IPS-18c (cell line): ENCODE measurements at regions not wholly inside any gene's neighbourhood (a gene's known extent, or its start where the extent isn't known, plus 50 kb on each side); places are given as distances from the start of the nearest gene placed in this dataset.

Experiments
- H3K4me3 ChIP-seq: 2 replicates; pipeline ENCODE4 v1.7.0; 2013; ENCODE audit warnings: low read depth, mild to moderate bottlenecking, low read length, moderate library complexity; ENCODE audit not compliant: insufficient read depth
- H3K9me3 ChIP-seq: one replicate; pipeline ENCODE4 v1.6.1; 2013; ENCODE audit warnings: mild to moderate bottlenecking, low read length, moderate library complexity; ENCODE audit not compliant: control insufficient read depth, insufficient read depth

DNA sequence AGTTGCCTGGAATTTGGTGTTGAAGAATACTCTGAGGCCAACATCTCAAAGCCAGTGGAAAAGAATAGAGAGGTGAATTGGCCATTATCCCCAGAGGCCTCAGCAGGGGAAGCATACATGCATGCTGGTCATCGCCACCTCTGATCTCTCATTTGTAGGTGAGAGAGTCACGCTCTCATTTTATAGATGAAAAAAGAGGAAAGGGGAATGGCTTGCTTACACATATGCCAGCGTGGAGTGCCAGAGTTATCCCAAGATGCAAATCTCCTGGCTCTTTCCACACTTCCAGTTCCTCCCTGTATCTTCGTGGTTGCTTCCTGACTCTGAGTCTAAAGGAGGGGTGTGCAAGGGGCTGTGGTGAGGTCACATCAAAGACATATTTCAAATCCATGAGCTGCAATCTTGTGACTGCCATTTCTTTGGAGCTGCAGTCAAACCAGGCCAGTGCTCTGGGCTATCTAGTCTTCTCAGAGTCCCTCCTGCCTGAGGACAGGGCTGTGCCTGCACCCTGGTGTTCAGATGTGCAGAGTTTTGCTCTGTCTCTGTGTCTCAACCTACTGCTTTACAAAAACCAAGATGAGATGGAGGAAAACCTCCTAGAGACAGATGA is 324.7 kb downstream of the MYCN start:
- Histone ChIP-seq H3K9me3 (no peaks in the 10 kb centered on the region), H3K4me3 (no peak overlapping the region)

GRCh38 chr2:16264491-16264890 is 324.1 kb downstream of the MYCN start:
- H3K9me3 ChIP-seq = no peaks in the 10 kb centered on the region
- no peak overlapping the region for H3K4me3 ChIP-seq

DNA sequence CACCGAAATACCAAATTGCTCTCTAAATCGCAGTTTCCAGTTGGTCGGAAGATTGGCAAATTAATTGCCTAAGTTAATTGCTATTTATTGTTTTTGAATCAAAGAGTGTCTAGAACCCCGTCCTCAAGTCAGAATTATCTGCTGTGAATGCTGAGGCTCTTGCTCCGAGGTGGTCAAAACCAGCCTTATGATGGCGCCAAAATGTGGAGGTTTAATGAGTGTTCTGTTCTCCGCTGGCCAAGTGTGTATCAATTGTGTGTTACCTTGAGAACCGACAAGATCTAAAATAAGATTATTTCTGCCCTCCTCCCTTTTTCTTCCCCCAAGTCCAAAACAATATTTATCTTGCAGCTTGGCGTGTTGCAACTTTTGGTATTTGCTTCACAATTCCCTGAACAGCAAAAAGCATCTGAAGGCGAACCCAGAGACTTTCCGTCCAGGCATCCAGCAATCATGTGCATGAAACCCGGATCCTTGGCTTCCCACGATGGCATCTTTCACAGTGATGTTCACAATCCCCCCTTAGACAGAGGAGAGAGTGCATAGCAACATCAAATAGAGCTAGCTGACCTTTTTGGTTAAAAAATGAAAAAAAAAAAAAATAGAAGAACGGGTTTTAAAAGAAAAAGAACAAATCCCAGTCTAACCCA is 323.0 kb downstream of the MYCN start:
- no peaks in the 10 kb centered on the region for H3K9me3 ChIP-seq
- H3K4me3 ChIP-seq = no peak overlapping the region

- H3K4me3 ChIP-seq = no peak overlapping the region
- H3K9me3 ChIP-seq = no peaks in the 10 kb centered on the region
These were observed 322.3 kb downstream of the MYCN start for GRCh38 chr2:16262526-16263178.

- Histone ChIP-seq H3K4me3 (no peak overlapping the region), H3K9me3 (no peaks in the 10 kb centered on the region)
These were observed 321.4 kb downstream of the MYCN start for GRCh38 chr2:16261791-16262190.

GRCh38 chr2:16261071-16261470 is 320.7 kb downstream of the MYCN start:
- H3K9me3 ChIP-seq = no peaks in the 10 kb centered on the region

GRCh38 chr2:16260041-16260830 is 319.9 kb downstream of the MYCN start:
- Histone ChIP-seq H3K9me3 (no peaks in the 10 kb centered on the region), H3K4me3 (no peak overlapping the region)

More at GRCh38 chr2:16261071-16261470, 320.7 kb downstream of the MYCN start:
- H3K4me3 ChIP-seq = no peak overlapping the region

GRCh38 chr2:16259010-16259409 is 318.7 kb downstream of the MYCN start:
- H3K9me3 ChIP-seq = peaks cover 3% of the 10 kb centered on the region

GRCh38 chr2:16258350-16258749 is 318.0 kb downstream of the MYCN start:
- Histone ChIP-seq H3K4me3 (no peak overlapping the region), H3K9me3 (peaks cover 3% of the 10 kb centered on the region)

More at GRCh38 chr2:16259010-16259409, 318.7 kb downstream of the MYCN start:
- no peak overlapping the region for H3K4me3 ChIP-seq

DNA sequence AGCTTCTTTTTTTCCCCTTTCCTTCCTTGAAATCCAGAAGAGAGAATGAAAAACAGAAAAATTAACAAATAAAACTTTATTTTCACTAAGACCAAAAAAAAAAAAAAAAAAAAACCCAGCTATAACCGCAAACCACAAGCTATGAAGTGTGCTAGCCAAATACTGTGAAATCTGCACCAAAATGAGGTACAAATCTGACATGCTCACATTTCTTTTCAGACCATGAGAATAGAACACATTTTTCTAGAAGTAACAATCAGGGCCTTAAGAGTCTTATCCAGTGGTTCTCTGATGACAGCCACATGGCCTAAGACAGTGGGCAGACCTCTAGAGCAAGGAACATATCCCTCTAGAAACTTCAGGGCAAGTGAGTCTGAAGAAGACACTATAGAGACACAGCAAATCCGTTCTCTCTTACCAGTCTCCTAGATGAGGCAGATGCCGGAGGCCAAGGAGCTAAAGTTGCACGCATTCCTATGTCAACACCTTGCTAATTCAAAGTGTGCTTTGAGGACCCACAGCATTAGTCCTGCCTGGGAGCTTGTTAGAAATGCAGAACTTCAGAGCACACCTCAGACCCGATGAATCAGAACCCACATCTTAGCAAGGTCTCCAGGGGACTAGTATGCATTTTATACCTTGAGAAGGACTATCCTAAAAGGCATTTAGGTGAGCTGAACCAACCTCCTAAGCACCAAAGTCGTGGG is 317.1 kb downstream of the MYCN start:
- peaks cover 3% of the 10 kb centered on the region for H3K9me3 ChIP-seq
- no peak overlapping the region for H3K4me3 ChIP-seq

- H3K4me3 ChIP-seq = no peak overlapping the region
- H3K9me3 ChIP-seq = peaks cover 3% of the 10 kb centered on the region
These were observed 316.4 kb downstream of the MYCN start for GRCh38 chr2:16256601-16257321.

DNA sequence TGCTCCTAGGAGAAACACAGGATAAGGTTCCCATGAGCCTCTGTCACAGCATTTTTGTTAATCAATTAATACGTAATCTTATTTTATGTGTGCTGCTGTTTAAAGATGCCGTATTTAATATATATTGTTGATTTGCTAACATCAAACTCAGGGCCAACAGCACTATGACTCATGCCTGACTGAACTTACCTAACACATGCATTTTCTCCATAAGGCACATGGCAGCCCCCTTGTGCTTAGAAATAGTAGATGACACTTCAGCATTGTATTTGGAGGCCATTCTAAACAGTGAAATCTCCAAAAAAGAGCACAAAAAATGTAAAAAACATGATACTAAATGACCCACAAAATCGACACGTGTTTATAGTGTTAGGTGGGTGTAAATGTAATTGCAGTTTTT is 314.8 kb downstream of the MYCN start:
- peaks cover 3% of the 10 kb centered on the region for H3K9me3 ChIP-seq
- H3K4me3 ChIP-seq = no peak overlapping the region

- Histone ChIP-seq H3K4me3 (no peak overlapping the region), H3K9me3 (peaks cover 3% of the 10 kb centered on the region)
These were observed 314.1 kb downstream of the MYCN start for GRCh38 chr2:16254356-16254965.

DNA sequence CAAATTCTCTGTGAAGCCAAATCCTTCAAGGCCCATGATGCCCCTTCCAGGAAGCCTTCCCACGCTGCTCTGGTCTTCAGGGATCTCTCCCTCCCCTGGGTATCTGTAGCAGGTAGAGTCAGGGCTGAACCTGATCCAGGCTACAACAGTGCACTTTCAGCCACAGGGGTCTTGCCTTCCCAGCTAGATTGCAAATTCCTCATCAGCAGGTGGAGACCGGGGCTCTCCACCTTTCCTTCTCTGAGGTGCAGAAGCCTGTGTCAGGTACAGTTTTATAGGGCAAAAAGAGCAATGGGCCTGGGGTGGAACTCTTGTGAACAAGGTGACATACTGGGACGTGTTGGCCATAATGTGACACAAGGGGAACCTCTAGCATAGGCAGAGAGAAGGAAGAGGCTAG is 312.9 kb downstream of the MYCN start:
- Histone ChIP-seq H3K9me3 (peaks cover 3% of the 10 kb centered on the region), H3K4me3 (no peak overlapping the region)

DNA sequence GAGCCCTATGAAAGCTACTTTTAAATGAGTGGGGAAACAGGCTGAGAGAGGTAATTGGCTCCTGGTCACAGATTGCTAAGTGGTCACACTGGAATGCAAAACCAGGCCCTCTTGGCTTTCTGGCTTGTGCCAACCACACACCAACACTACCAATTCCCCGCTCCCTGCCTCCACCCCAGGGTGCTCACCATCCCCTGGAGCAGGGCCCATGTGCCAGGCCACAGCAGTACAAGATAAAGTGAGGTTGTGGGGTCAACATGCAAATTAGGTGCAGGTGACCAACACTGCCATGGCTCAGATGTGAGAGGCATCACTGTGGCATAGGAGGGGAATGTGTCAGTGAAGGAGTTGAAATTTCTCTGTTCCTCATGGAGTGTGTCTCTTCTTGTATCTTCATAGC is 312.5 kb downstream of the MYCN start:
- H3K4me3 ChIP-seq = no peak overlapping the region
- peaks cover 3% of the 10 kb centered on the region for H3K9me3 ChIP-seq

DNA sequence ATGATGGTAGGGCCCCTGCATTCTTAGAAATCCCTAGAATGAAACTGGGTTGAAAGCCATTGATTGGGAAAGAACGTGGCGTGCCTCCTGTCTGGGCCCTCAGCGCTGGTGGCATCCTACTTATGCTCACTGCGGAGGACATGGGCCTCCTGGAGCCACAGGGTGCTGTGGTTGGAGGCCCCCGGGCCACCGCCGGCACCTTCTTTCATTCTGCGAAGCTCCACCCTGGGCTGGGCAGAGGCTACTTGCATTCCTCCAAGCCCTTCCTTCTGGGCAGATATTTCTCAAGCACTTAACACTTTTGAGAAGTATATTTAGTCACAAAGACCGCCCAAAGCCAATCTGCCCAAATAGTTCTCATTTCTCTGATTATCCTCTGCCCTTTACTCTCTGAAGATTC is 311.9 kb downstream of the MYCN start:
- Histone ChIP-seq H3K4me3 (no peak overlapping the region), H3K9me3 (peaks cover 3% of the 10 kb centered on the region)
